NCI-H345 treated with DMSO at 0.1 percent for 48 hours (cell line): ENCODE measurements at regions not wholly inside any gene's neighbourhood (a gene's known extent, or its start where the extent isn't known, plus 50 kb on each side); places are given as distances from the start of the nearest gene placed in this dataset.

ENCODE experiments used
- DNase-seq: peaks from one replicate; lab custom pipeline; 2025; ENCODE audit not compliant: unreplicated experiment; lab: John Stamatoyannopoulos, UW

- DNase-seq, result no peak
Measured at GRCh38 chr1:209400351-209401220, 182.9 kb upstream of the CAMK1G start.

DNA sequence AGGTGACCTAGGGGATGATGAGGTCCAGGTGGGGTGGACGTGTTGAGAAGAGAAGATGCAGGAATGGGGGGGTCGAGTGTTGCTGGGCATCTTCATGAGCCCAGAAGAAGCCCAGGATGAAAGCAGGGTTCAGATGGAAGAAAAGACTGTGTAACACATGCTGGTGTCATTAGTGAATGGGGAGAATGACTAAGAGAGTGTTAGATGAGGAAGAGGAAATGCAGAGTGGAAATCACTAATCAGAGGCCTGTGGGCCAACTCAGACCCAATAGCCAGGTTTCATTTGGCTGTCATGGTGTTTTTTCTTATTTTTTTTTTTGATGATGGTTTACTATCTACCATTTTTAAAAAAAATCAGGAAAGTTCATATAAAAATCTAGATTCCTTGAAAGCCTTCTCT lies 180.8 kb upstream of the CAMK1G start:
- no peak for DNase-seq

DNA sequence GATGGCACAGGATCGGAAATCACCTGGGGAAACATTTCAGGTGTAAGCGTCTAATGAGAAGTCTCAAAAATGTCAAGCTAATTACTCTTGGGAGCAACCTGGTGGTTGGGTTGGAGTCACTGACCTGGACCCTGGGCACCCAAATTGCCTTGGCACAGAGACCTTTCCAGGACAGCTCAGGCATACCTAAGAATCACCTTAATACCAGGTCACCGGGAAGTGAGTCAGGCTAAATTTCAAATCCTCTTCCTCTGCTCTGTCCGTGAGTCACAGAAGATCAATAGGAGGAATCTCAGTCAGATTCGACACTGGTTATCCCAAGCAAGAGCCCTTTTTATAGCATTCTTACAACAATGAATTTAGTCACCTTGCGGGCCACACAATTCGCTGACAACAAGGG lies 179.6 kb upstream of the CAMK1G start:
- no peak for DNase-seq

GRCh38 chr1:209404577-209404976 lies 178.9 kb upstream of the CAMK1G start:
- no peak for DNase-seq

DNA sequence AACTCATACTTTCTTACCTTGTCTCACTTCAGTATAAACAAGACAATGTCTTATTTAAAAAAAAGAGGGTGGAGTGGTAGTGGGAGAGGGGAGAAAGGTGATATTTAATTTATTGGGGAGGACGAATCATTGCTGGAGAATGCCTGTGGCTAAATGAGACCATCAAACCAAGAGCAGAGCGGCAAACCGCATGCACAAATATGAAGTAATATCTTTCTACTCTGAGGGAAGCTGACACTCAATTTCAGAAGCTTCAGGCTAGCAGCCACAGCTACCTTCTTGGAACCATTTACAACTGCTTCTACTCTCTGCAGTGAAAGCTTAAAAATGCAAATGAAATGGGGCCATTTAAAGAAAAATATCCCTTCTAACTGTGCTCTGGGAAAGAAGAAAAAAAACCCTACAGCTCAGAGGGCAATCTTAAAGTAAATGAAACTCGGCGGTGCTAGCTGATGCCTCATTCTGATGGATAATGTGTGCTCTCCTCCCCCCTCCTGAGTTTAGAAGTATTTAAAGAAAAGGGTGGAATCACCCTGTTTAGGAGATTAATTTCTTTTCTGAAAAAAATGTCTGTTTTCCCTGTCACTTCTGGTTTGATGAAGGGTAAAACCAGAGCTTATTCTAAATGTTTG lies 178.2 kb upstream of the CAMK1G start:
- no peak for DNase-seq

DNA sequence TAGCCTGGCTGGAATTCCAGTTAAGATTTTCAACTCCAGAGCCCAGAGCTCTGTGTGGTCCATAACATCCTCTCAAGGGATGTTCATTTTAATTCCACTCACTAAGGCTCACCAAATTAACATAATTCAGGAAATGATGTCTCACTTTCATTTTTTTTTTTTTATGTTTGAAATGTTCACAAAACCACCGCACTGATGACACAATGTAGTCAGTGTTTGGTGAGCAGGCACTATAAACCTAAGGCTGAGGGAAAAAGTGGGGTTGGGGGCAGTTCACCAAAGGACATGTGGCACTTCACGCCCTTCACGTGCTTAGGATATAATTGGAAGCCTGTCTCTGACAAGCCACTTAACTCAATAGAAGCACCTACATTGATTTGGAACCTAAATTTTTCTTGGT lies 177.3 kb upstream of the CAMK1G start:
- DNase-seq, result no peak

DNA sequence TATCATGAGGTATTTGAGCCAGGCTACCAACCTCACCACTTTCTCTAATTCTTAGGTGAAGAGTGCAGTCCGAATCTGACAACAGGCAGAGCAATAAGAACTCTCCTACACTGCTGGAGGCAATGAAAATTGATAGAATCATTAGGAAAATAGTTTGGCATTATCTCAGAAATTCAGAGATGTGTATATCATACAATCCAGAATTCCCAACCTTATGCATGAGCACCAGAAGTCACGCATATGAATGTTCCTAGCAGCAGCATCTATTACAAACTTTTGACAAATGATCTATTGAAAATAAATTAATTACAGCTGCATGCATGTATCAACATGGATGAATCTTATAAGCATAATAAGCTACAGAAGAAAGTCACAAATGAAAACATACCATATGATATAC lies 176.9 kb upstream of the CAMK1G start:
- DNase-seq, result no peak

- no peak for DNase-seq
Measured at GRCh38 chr1:209409780-209410179, 173.7 kb upstream of the CAMK1G start.

DNA sequence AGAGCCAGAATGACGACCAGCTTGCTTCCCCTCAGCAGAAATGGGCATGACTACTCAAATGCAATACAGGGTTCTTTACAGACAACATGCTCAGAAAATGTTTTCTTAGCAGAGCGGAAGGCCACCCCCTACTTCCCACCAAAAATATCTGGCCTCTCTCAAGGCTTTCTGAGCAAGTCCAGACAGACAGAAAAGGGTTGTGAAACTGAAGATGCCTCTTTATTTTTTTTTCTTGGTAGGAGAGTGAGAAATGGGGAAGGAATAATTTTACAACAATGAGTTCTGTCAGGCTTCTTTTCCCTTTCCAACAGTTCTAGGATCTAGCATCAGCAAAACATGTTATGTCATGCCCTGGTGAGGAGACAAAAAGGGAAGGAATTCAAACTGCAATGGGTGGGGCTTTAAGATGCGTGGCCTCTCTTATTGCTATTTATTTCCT lies 172.0 kb upstream of the CAMK1G start:
- no peak for DNase-seq

DNA sequence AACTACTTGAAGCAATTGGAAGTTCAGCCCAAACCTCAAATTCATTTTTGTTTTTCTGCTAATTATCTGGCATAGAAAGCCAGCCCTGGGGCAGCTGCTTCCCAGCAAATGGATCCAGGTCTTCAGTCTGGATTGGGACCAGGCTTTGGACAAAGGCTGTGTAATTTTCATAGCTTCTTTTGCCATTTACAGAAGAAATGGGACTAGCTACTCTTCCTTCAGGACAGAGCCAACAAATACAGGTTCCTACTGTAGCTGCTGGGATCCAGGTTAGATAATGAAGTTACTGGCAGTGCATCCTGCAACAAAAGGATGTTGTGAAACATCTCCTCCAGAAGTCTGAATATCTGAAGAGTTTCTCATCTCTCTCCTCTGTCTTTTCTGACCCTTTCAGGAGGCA lies 171.5 kb upstream of the CAMK1G start:
- DNase-seq, result no peak

GRCh38 chr1:209412566-209412965 lies 170.9 kb upstream of the CAMK1G start:
- DNase-seq, result no peak

GRCh38 chr1:209413062-209413461 lies 170.5 kb upstream of the CAMK1G start:
- DNase-seq, result no peak

DNA sequence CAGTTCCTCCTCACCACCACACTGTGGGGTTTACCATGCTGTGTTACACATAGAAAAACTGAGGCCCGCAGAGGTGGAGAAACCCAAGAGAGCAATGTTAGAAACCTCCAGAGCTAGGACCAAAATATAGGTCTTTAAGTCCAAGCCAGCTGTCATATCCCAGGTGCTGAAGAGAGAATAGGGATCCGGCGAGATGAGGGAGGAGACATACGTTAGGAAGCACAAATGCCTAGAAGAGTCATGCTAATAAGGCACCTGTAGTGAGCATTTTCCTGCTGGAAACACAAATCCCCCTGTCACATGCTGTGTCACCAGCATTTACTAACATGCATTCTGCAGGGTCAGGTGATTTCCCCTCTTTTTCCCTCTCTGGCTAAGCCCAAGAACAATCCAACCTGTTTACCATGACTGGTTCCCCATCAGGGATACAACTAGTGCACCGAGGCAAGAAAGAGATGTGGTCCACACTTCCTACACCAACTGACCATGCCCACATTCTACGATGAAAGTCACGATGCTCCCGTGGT lies 168.6 kb upstream of the CAMK1G start:
- DNase-seq, result no peak

- DNase-seq, result no peak
Measured at GRCh38 chr1:209416039-209416438, 167.5 kb upstream of the CAMK1G start.

- no peak for DNase-seq
Measured at GRCh38 chr1:209416716-209417115, 166.8 kb upstream of the CAMK1G start.

- DNase-seq, result no peak
Measured at GRCh38 chr1:209417761-209418160, 165.8 kb upstream of the CAMK1G start.

- no peak for DNase-seq
Measured at GRCh38 chr1:209420276-209420675, 163.2 kb upstream of the CAMK1G start.

- DNase-seq, result no peak
Measured at GRCh38 chr1:209421186-209421585, 162.3 kb upstream of the CAMK1G start.

- DNase-seq, result no peak
Measured at GRCh38 chr1:209421978-209422680, 161.4 kb upstream of the CAMK1G start.

GRCh38 chr1:209425959-209426358 lies 157.6 kb upstream of the CAMK1G start:
- DNase-seq, result no peak

GRCh38 chr1:209427277-209427676 lies 156.2 kb upstream of the CAMK1G start:
- no peak for DNase-seq

DNA sequence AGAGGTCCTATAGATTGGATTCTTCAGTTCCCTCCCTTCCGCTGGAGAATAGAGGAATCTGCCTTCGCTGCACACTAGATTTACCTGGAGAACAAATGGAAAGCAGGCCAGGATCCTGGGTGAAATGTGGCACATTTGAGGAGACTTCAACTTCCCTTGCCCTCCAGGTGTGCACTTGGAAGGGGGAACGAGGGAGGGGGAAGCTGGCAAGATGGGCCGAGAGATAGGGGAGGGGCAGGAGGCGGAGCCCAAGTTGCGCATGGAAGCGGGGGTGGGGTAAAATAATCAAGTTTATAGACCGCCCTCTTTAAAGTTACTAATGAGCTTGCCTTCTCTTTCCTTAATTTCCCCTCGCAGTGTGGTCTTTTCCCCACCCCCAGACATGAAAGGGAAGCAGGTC lies 155.7 kb upstream of the CAMK1G start:
- DNase-seq, result no peak
